Trophoblast cell (in vitro differentiated cells and primary cell): ENCODE measurements at regions not wholly inside any gene's neighbourhood (a gene's known extent, or its start where the extent isn't known, plus 50 kb on each side); places are given as distances from the start of the nearest gene placed in this dataset.

Source experiments
- DNase-seq, 2 donors: peaks; one replicate each; pipeline ENCODE4 v3.0.0-alpha.2; 2016
- H2AFZ ChIP-seq: 2 replicates; pipeline ENCODE4 v1.6.1; 2013; ENCODE audit warnings: low read length, moderate library complexity, mild to moderate bottlenecking; ENCODE audit not compliant: insufficient read depth, poor library complexity
- H2AK5ac ChIP-seq: 2 replicates; pipeline ENCODE4 v1.6.1; 2013; ENCODE audit warnings: mild to moderate bottlenecking, low read length
- H2BK120ac ChIP-seq: 2 replicates; pipeline ENCODE4 v1.6.1; 2013; ENCODE audit warnings: low read length, mild to moderate bottlenecking, moderate library complexity; ENCODE audit not compliant: insufficient read depth, poor library complexity
- H2BK12ac ChIP-seq: 2 replicates; pipeline ENCODE4 v1.6.1; 2013; ENCODE audit warnings: mild to moderate bottlenecking, low read length, moderate library complexity
- H2BK5ac ChIP-seq: 2 replicates; pipeline ENCODE4 v1.6.1; 2013; ENCODE audit warnings: low read length, low read depth, moderate library complexity, mild to moderate bottlenecking; ENCODE audit not compliant: poor library complexity
- H3K14ac ChIP-seq: 2 replicates; pipeline ENCODE4 v1.6.1; 2013; ENCODE audit warnings: mild to moderate bottlenecking, low read length
- H3K18ac ChIP-seq: 2 replicates; pipeline ENCODE4 v1.6.1; 2013; ENCODE audit warnings: mild to moderate bottlenecking, low read length
- H3K23ac ChIP-seq: 2 replicates; pipeline ENCODE4 v1.6.1; 2013; ENCODE audit warnings: low read length
- H3K27ac ChIP-seq: 2 replicates; pipeline ENCODE4 v1.5.1; 2013; ENCODE audit warnings: low read depth, mild to moderate bottlenecking, inconsistent platforms, low read length, moderate library complexity
- H3K27me3 ChIP-seq: 2 replicates; pipeline ENCODE4 v1.6.1; 2013; ENCODE audit warnings: inconsistent platforms, mild to moderate bottlenecking, low read length, moderate library complexity; ENCODE audit not compliant: insufficient read depth
- H3K36me3 ChIP-seq, 2 experiments: 1 replicate in 1 of 2; 2 replicates in 1 of 2; pipeline ENCODE4 v1.6.1; 2013; ENCODE audit warnings: low read length in 2 of 2, mild to moderate bottlenecking in 2 of 2, moderate library complexity in 1 of 2; ENCODE audit not compliant: insufficient read depth in 2 of 2, control insufficient read depth in 1 of 2
- H3K4ac ChIP-seq: 2 replicates; pipeline ENCODE4 v1.6.1; 2013; ENCODE audit warnings: low read depth, mild to moderate bottlenecking, low read length, moderate library complexity
- H3K4me1 ChIP-seq, 2 experiments: 1 replicate in 1 of 2; 2 replicates in 1 of 2; pipeline ENCODE4 v1.6.1; 2013; ENCODE audit warnings: low read length in 2 of 2, mild to moderate bottlenecking in 2 of 2, moderate library complexity in 1 of 2; ENCODE audit not compliant: insufficient read depth in 2 of 2, control insufficient read depth in 1 of 2
- H3K4me2 ChIP-seq: 2 replicates; pipeline ENCODE4 v1.6.1; 2013; ENCODE audit warnings: inconsistent platforms, mild to moderate bottlenecking, low read length, moderate library complexity
- H3K4me3 ChIP-seq: 2 replicates; pipeline ENCODE4 v1.5.1; 2013; ENCODE audit warnings: mild to moderate bottlenecking, low read depth, low read length, inconsistent platforms
- H3K79me1 ChIP-seq: one replicate; pipeline ENCODE4 v1.6.1; 2013; ENCODE audit warnings: low read length
- H3K79me2 ChIP-seq: 2 replicates; pipeline ENCODE4 v1.6.1; 2013; ENCODE audit warnings: low read length, mild to moderate bottlenecking; ENCODE audit not compliant: control insufficient read depth, insufficient read depth, poor library complexity
- H3K9ac ChIP-seq: 2 replicates; pipeline ENCODE4 v1.6.1; 2013; ENCODE audit warnings: mild to moderate bottlenecking, low read length
- H3K9me3 ChIP-seq: 2 replicates; pipeline ENCODE4 v1.6.1; 2013; ENCODE audit warnings: low read depth, mild to moderate bottlenecking, control low read depth, inconsistent platforms, low read length; ENCODE audit not compliant: insufficient read depth
- H4K12ac ChIP-seq: 2 replicates; pipeline ENCODE4 v1.6.1; 2013; ENCODE audit warnings: low read depth, mild to moderate bottlenecking, low read length, moderate library complexity
- H4K8ac ChIP-seq: 2 replicates; pipeline ENCODE4 v1.6.1; 2013; ENCODE audit warnings: low read depth, mild to moderate bottlenecking, low read length, moderate library complexity
- H4K91ac ChIP-seq: one replicate; pipeline ENCODE4 v1.6.1; 2013; ENCODE audit warnings: low read depth, mild to moderate bottlenecking, low read length, moderate library complexity
- WGBS: extraction: QIAGEN DNeasy Blood & Tissue Kit; methylation state at CpG from one replicate; pipeline ENCODE4 v1.1.7; 2013; ENCODE audit warnings: missing lambda C conversion rate; ENCODE audit not compliant: insufficient read length, insufficient coverage; ENCODE audit errors: extremely low coverage; 5-methylcytosine and 5-hydroxymethylcytosine counted together

GRCh38 chr5:73304381-73304780 is 131.4 kb downstream of the TMEM174 start:
- H4K91ac ChIP-seq: no peak overlapping the region
- peaks cover 13% of the 10 kb centered on the region in 2 experiments for H3K4me1 ChIP-seq
- DNase-seq: no peak
- H3K79me2 ChIP-seq: peaks cover 1% of the 10 kb centered on the region
- no peak overlapping the region for H2AFZ ChIP-seq
- no CpG with 5 or more reads among the region's 2 CpGs for WGBS
- no peak overlapping the region for H3K14ac ChIP-seq
- H4K12ac ChIP-seq: no peak overlapping the region
- H3K4me3 ChIP-seq: no peak overlapping the region
- no peak overlapping the region for H3K27ac ChIP-seq
- H3K36me3 ChIP-seq: no peaks in the 10 kb centered on the region
- peaks cover 51% of the 10 kb centered on the region for H3K27me3 ChIP-seq
- no peak overlapping the region for H2BK12ac ChIP-seq
- H3K4me2 ChIP-seq: no peak overlapping the region
- H2BK120ac ChIP-seq: no peak overlapping the region
- H3K23ac ChIP-seq: no peak overlapping the region
- H2AK5ac ChIP-seq: no peak overlapping the region
- H4K8ac ChIP-seq: no peak overlapping the region
- peaks cover 3% of the 10 kb centered on the region for H3K79me1 ChIP-seq
- no peak overlapping the region for H3K4ac ChIP-seq
- no peak overlapping the region for H3K9ac ChIP-seq
- H3K9me3 ChIP-seq: peaks cover 4% of the 10 kb centered on the region
- H2BK5ac ChIP-seq: no peak overlapping the region
- H3K18ac ChIP-seq: no peak overlapping the region

DNA sequence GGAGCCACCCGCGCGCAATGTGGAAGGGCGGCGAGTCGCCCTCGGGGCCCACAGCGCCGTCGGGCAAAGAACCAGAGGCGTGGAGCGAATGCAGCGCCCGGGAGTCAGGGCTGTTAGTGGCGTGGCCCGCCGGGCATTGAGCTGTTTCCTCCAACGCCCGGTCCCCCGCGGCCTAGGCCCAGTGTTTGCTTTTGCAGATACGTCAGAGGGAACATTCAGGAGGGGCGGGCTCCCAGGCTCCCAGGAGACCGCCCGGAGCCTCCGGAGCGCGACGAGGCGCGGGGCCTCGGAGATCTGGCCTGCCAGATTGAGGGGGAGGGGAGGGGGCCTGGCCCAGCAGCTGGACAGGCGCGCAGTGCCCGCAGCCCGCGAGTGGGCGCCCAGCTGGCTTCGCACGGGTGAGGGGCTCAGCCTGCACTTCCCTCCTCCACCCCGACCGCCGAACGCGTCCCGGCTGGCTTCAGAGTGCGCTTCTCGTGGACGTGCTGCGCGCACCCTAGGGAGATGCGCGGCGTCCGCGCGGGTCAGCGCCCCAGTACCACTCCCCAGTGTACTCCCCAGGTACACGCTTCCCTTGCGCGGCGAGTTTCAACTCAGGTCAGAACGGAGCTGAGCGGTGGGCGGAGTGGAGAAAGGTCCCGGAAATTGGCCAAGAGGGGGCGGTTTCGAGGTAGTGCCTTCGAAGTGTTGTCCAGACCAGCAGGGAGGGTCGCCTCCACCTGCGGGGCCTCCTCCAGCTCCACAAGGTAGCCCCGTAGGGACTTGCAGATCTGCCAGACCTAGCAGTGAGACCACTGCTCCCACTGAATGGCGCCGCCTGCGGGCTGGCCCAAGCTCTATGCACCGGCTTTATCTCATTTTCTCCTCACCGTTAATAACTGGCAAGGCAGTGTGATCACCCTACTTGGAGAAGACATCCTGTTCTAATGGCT is 130.4 kb downstream of the TMEM174 start:
- peaks cover 4% of the 10 kb centered on the region for H3K9me3 ChIP-seq
- no peak overlapping the region for H2AK5ac ChIP-seq
- H3K36me3 ChIP-seq: no peaks in the 10 kb centered on the region
- H3K14ac ChIP-seq: peak overlapping the region; percentile 46
- peak overlapping the region; percentile 26 for H4K8ac ChIP-seq
- H3K4me2 ChIP-seq: peak overlapping the region; percentile 75
- peak overlapping the region; percentile 82 for H3K23ac ChIP-seq
- peak overlapping the region; percentile 15 for H2AFZ ChIP-seq
- WGBS: no CpG with 5 or more reads among the region's 77 CpGs
- no peak overlapping the region for H4K91ac ChIP-seq
- H3K27me3 ChIP-seq: peaks cover 61% of the 10 kb centered on the region
- peak overlapping the region; percentile 10 for H4K12ac ChIP-seq
- no peak for DNase-seq
- H3K4ac ChIP-seq: no peak overlapping the region
- peaks cover 1% of the 10 kb centered on the region for H3K79me2 ChIP-seq
- H3K27ac ChIP-seq: no peak overlapping the region
- H3K9ac ChIP-seq: no peak overlapping the region
- H3K79me1 ChIP-seq: peaks cover 3% of the 10 kb centered on the region
- peak overlapping the region; percentile 40 for H3K4me3 ChIP-seq
- H2BK12ac ChIP-seq: no peak overlapping the region
- no peak overlapping the region for H2BK5ac ChIP-seq
- H3K4me1 ChIP-seq: peaks cover 17 to 19% of the 10 kb centered on the region in 2 experiments
- peak overlapping the region; percentile 14 for H2BK120ac ChIP-seq
- H3K18ac ChIP-seq: peak overlapping the region; percentile 31

- no peak overlapping the region for H2BK12ac ChIP-seq
- no peak overlapping the region for H3K9ac ChIP-seq
- peak overlapping the region; percentile 26 for H4K8ac ChIP-seq
- H3K4me1 ChIP-seq: peaks cover 20 to 23% of the 10 kb centered on the region in 2 experiments
- DNase-seq: no peak
- no peak overlapping the region for H4K91ac ChIP-seq
- no peaks in the 10 kb centered on the region for H3K36me3 ChIP-seq
- H3K4me3 ChIP-seq: no peak overlapping the region
- no peak overlapping the region for H3K4ac ChIP-seq
- H3K4me2 ChIP-seq: peak overlapping the region; percentile 75
- H3K18ac ChIP-seq: no peak overlapping the region
- H4K12ac ChIP-seq: no peak overlapping the region
- H3K9me3 ChIP-seq: peaks cover 4% of the 10 kb centered on the region
- no peak overlapping the region for H2AFZ ChIP-seq
- no peak overlapping the region for H2BK120ac ChIP-seq
- no peak overlapping the region for H2BK5ac ChIP-seq
- no peak overlapping the region for H3K14ac ChIP-seq
- H3K79me2 ChIP-seq: peaks cover 1% of the 10 kb centered on the region
- no peak overlapping the region for H3K23ac ChIP-seq
- H3K27me3 ChIP-seq: peaks cover 67% of the 10 kb centered on the region
- no peak overlapping the region for H3K27ac ChIP-seq
- WGBS: no CpG with 5 or more reads among the region's 9 CpGs
- peaks cover 3% of the 10 kb centered on the region for H3K79me1 ChIP-seq
- H2AK5ac ChIP-seq: no peak overlapping the region
Measured at GRCh38 chr5:73302797-73303147, 129.8 kb downstream of the TMEM174 start.

GRCh38 chr5:73301208-73301901 is 128.4 kb downstream of the TMEM174 start:
- no peak overlapping the region for H3K14ac ChIP-seq
- no peak overlapping the region for H4K8ac ChIP-seq
- no peak overlapping the region for H3K4me3 ChIP-seq
- H3K18ac ChIP-seq: no peak overlapping the region
- no peak overlapping the region for H3K27ac ChIP-seq
- no peak overlapping the region for H2BK5ac ChIP-seq
- no peak overlapping the region for H2AK5ac ChIP-seq
- H2BK12ac ChIP-seq: no peak overlapping the region
- no peak overlapping the region for H3K23ac ChIP-seq
- no peak for DNase-seq
- peaks cover 1% of the 10 kb centered on the region for H3K79me2 ChIP-seq
- H3K9me3 ChIP-seq: peaks cover 4% of the 10 kb centered on the region
- H3K36me3 ChIP-seq: no peaks in the 10 kb centered on the region
- no peak overlapping the region for H2BK120ac ChIP-seq
- H3K9ac ChIP-seq: no peak overlapping the region
- H3K4ac ChIP-seq: no peak overlapping the region
- H2AFZ ChIP-seq: no peak overlapping the region
- H3K4me1 ChIP-seq: peaks cover 15 to 23% of the 10 kb centered on the region in 2 experiments
- peaks cover 77% of the 10 kb centered on the region for H3K27me3 ChIP-seq
- H4K91ac ChIP-seq: no peak overlapping the region
- H3K79me1 ChIP-seq: peaks cover 3% of the 10 kb centered on the region
- WGBS: no CpG with 5 or more reads among the region's 22 CpGs
- H3K4me2 ChIP-seq: no peak overlapping the region
- no peak overlapping the region for H4K12ac ChIP-seq
